Natural killer cell treated with Interleukin-12 subunit alpha and Interleukin-12 subunit beta and Interleukin-15 and Interleukin-18, amount 100 ng/mL, for 72 hours (primary cell): ENCODE measurements at regions not wholly inside any gene's neighbourhood (a gene's known extent, or its start where the extent isn't known, plus 50 kb on each side); places are given as distances from the start of the nearest gene placed in this dataset.

Source experiments
- ATAC-seq, 2 donors: fragments of 150-1000 bp; cut with Tn5 transposase in 1 of 2; sonication (Bioruptor Pico), chemical (Tn5 transposase) in 1 of 2; 2 replicates each; pipeline ENCODE4 v1.10.0; 2021
- DNase-seq: peaks from one replicate; pipeline ENCODE4 v3.0.0; 2022; ENCODE audit warnings: low spot score
- H3K27ac Mint-ChIP-seq, 2 donors: 1 replicate in 1 of 2; 2 replicates in 1 of 2; pipeline ENCODE4 v1.8.0; 2022; ENCODE audit warnings: mixed read lengths in 2 of 2, mild to moderate bottlenecking in 1 of 2, moderate library complexity in 1 of 2
- H3K27me3 Mint-ChIP-seq, 2 donors: 1 replicate in 1 of 2; 2 replicates in 1 of 2; pipeline ENCODE4 v1.8.0; 2022; ENCODE audit warnings: mixed read lengths in 2 of 2
- H3K36me3 Mint-ChIP-seq: one replicate; pipeline ENCODE4 v1.8.0; 2022; ENCODE audit warnings: mixed read lengths
- H3K4me1 Mint-ChIP-seq, 2 donors: 1 replicate in 1 of 2; 2 replicates in 1 of 2; pipeline ENCODE4 v1.8.0; 2022; ENCODE audit warnings: low read depth in 2 of 2, mixed read lengths in 2 of 2, mild to moderate bottlenecking in 1 of 2
- H3K4me3 Mint-ChIP-seq: one replicate; pipeline ENCODE4 v1.8.0; 2022; ENCODE audit warnings: mixed read lengths
- H3K9me3 Mint-ChIP-seq: 2 replicates; pipeline ENCODE4 v1.8.0; 2022; ENCODE audit warnings: mixed read lengths

GRCh38 chr12:126510630-126511029 is 1445.4 kb downstream of the AACS start:
- Mint-ChIP-seq H3K4me3 (no peak overlapping the region), H3K27me3 (no peaks in the 10 kb centered on the region), H3K27ac (no peak overlapping the region), H3K9me3 (peaks cover 11% of the 10 kb centered on the region), H3K4me1 (no peaks in the 10 kb centered on the region), H3K36me3 (peaks cover 4% of the 10 kb centered on the region)
- ATAC-seq, result no peak
- DNase-seq, result no peak

DNA sequence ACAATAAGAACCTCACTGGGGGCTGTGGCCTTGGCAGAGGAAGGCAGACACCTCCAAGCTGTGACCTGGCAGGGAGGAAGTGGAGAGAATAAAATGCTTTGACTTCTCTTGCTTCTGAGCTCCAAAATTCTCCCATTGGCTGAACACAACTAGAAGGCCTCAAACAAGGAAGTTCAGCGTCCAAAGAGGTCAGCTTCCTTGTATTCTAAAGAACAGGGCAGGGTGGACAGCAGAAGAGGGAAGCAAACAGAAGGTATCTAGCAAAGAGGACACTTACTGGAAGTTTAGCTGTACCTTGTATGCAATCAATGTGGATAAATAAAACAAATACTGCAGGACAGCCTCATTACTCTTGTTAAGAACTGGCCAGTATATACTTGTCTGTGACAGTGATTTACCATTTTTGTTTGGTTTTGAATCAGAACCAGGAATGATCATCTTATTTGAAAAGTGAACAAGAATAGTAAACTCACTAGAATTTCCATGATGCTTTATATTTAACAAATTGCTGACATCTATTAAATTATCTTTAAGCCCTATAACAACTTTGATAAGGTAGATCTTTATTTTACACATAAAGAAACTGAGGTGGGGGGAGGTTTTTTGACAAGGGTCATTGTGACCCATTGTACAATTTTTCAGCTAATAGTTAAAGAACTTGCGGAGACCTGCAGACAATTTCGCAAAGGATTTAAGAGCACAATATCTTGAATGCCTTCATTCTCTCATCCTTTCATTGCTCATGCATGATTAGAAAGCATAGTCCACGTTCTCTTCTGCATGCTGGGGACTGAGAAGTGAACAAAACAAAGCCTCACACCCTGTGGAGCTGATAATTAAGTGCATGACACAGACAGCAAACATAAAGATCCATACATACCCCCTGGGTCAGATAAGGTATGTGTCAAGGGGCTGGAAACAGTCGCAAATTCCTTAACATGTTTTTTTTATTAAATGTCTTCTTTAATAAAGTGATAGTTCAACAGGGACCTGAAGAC is 1448.0 kb downstream of the AACS start:
- ATAC-seq (no peak), DNase-seq (no peak)
- H3K27me3 Mint-ChIP-seq, result no peaks in the 10 kb centered on the region
- peaks cover 8% of the 10 kb centered on the region for H3K9me3 Mint-ChIP-seq
- no peaks in the 10 kb centered on the region for H3K4me1 Mint-ChIP-seq
- H3K4me3 Mint-ChIP-seq, result no peak overlapping the region
- H3K36me3 Mint-ChIP-seq, result no peaks in the 10 kb centered on the region
- no peak overlapping the region for H3K27ac Mint-ChIP-seq

- Mint-ChIP-seq H3K36me3 (no peaks in the 10 kb centered on the region), H3K9me3 (peaks cover 5% of the 10 kb centered on the region), H3K4me3 (no peak overlapping the region), H3K27ac (no peak overlapping the region), H3K4me1 (no peaks in the 10 kb centered on the region), H3K27me3 (no peaks in the 10 kb centered on the region)
- ATAC-seq (no peak), DNase-seq (no peak)
Observed at GRCh38 chr12:126518596-126519200, 1453.5 kb downstream of the AACS start.

GRCh38 chr12:126519833-126520232 is 1454.6 kb downstream of the AACS start:
- no peak for DNase-seq
- ATAC-seq, result no peak
- Mint-ChIP-seq H3K36me3 (no peaks in the 10 kb centered on the region), H3K9me3 (peaks cover 8% of the 10 kb centered on the region), H3K4me1 (no peaks in the 10 kb centered on the region), H3K4me3 (no peak overlapping the region), H3K27me3 (no peaks in the 10 kb centered on the region), H3K27ac (no peak overlapping the region)

DNA sequence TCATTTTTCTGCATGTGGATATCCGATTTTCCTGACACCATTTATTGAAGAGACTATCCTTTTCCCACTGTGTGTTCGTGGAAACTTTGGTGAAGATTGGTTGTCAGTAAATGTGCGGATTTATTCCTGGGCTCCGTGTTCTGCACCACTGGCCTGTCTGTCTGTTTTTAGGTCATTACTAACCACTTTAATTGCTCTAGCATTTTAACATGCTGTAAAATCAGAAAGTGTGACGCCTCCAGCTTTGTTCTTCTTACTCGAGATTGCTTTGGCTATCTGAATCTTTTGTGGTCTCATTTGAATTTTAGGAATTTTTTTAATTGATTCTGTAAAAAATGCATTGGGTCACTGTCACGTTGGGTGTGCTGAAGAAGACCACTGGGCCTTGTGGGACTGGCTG is 1458.7 kb downstream of the AACS start:
- DNase-seq, result no peak
- Mint-ChIP-seq H3K4me3 (no peak overlapping the region), H3K9me3 (peaks cover 3% of the 10 kb centered on the region), H3K4me1 (no peaks in the 10 kb centered on the region), H3K27me3 (no peaks in the 10 kb centered on the region), H3K36me3 (no peaks in the 10 kb centered on the region), H3K27ac (no peak overlapping the region)
- no peak for ATAC-seq

GRCh38 chr12:126534495-126534894 is 1469.3 kb downstream of the AACS start:
- no peaks in the 10 kb centered on the region for H3K27me3 Mint-ChIP-seq
- H3K27ac Mint-ChIP-seq, result no peak overlapping the region
- peaks cover 10% of the 10 kb centered on the region for H3K9me3 Mint-ChIP-seq
- H3K36me3 Mint-ChIP-seq, result no peaks in the 10 kb centered on the region
- no peak for ATAC-seq
- no peak overlapping the region for H3K4me3 Mint-ChIP-seq
- DNase-seq, result no peak
- no peaks in the 10 kb centered on the region for H3K4me1 Mint-ChIP-seq

GRCh38 chr12:126534942-126535341 is 1469.7 kb downstream of the AACS start:
- peaks cover 10% of the 10 kb centered on the region for H3K9me3 Mint-ChIP-seq
- no peak overlapping the region for H3K27ac Mint-ChIP-seq

DNA sequence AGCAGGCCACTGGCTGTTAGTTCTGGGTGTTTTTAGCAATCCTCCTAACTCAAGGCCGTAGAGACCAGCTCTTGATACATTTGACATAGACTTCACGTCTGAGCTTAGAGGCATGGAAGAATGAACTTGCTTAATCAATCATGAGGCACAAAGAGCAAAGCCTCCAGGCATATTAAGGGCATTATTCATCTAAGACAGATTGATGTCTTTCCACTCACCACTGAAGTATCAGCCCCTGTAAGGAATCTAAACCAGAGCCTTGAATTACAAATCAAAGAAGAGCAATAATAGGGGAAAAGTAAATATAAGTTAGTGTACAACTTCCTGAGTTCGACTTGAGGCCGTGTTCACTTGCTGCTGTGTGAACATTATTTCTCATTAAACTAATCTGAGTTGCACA is 1470.7 kb downstream of the AACS start:
- Mint-ChIP-seq H3K36me3 (no peaks in the 10 kb centered on the region), H3K4me1 (no peaks in the 10 kb centered on the region), H3K9me3 (peaks cover 10% of the 10 kb centered on the region), H3K27ac (no peak overlapping the region), H3K27me3 (no peaks in the 10 kb centered on the region), H3K4me3 (no peak overlapping the region)
- ATAC-seq, result no peak
- no peak for DNase-seq

More at GRCh38 chr12:126534942-126535341, 1469.7 kb downstream of the AACS start:
- no peak for DNase-seq
- Mint-ChIP-seq H3K27me3 (no peaks in the 10 kb centered on the region), H3K4me1 (no peaks in the 10 kb centered on the region), H3K4me3 (no peak overlapping the region), H3K36me3 (no peaks in the 10 kb centered on the region)
- ATAC-seq, result no peak

DNA sequence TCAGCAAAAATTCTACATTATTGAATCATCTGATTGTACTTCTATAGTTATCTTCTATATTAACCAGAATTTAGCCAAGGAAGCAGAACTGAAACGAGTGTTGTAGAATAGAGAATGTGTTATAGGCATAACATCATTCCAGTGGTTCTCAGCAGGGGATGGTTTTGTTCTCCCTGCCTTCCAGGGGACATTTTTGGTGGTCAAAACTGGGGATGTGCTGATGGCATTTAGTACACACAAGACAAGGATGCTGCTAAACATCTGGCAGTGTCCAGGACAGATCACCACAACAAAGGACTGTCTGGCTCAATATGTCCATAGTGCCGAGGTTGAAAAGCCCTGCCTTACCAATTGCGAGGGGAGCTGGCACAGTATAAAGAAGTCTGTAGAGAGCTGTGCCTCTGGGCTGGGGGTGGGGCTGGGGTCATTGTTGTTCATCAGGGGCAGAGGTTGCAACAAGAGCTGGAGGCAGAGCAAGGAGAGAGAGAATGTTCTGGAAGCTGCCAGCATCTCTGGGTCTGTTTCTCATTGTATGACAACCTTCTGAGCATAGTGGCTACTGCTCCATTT is 1472.8 kb downstream of the AACS start:
- Mint-ChIP-seq H3K27me3 (no peaks in the 10 kb centered on the region), H3K36me3 (no peaks in the 10 kb centered on the region), H3K27ac (no peak overlapping the region), H3K9me3 (peaks cover 10% of the 10 kb centered on the region), H3K4me3 (no peak overlapping the region), H3K4me1 (no peaks in the 10 kb centered on the region)
- ATAC-seq (no peak), DNase-seq (no peak)

- no peaks in the 10 kb centered on the region for H3K4me1 Mint-ChIP-seq
- no peak overlapping the region for H3K27ac Mint-ChIP-seq
- no peaks in the 10 kb centered on the region for H3K36me3 Mint-ChIP-seq
- H3K9me3 Mint-ChIP-seq, result peaks cover 10% of the 10 kb centered on the region
- no peaks in the 10 kb centered on the region for H3K27me3 Mint-ChIP-seq
- ATAC-seq (no peak), DNase-seq (no peak)
- H3K4me3 Mint-ChIP-seq, result no peak overlapping the region
Observed at GRCh38 chr12:126538888-126539287, 1473.7 kb downstream of the AACS start.

DNA sequence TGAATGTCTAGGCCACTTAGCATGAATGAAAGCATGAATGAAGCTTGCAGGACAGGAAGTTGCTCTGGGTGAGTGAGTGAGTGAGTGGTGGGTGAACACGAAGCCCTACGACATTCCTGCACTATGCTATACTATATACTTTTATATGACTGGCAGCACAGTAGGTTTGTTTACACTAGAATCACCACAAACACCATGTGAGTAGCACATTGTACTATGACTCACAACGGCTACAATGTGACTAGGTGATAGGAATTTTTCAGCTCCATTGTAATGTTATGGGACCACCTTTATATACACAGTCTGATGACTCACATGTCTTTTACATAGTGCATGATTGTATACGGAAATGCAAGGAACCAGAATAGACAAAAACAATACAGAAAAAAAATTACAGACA is 1480.2 kb downstream of the AACS start:
- Mint-ChIP-seq H3K9me3 (no peaks in the 10 kb centered on the region), H3K27ac (no peak overlapping the region), H3K4me1 (no peaks in the 10 kb centered on the region), H3K36me3 (no peaks in the 10 kb centered on the region), H3K27me3 (no peaks in the 10 kb centered on the region), H3K4me3 (no peak overlapping the region)
- ATAC-seq, result no peak
- no peak for DNase-seq

- no peak overlapping the region for H3K27ac Mint-ChIP-seq
- H3K4me3 Mint-ChIP-seq, result no peak overlapping the region
- ATAC-seq, result no peak
- no peaks in the 10 kb centered on the region for H3K27me3 Mint-ChIP-seq
- H3K36me3 Mint-ChIP-seq, result no peaks in the 10 kb centered on the region
- H3K9me3 Mint-ChIP-seq, result no peaks in the 10 kb centered on the region
- H3K4me1 Mint-ChIP-seq, result no peaks in the 10 kb centered on the region
- DNase-seq, result no peak
Observed at GRCh38 chr12:126547905-126548304, 1482.7 kb downstream of the AACS start.

DNA sequence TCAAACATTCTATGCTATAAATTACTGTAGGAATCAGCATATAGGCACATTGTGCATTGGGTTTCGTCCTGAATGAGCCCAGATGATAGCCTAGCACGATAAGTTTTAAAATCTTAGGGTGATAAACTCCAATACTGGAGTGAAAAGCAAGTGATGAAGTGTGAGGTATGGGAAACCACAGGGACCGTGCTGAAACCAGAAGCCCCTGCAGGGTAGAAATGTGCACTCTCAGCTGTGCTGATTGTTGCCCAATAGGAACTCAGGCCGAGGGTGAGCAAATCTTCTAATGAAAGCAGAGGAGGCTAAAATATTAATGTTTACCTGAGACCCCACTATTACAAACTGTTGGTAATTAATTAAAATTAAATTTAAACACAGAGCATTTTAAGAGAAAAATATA is 1486.6 kb downstream of the AACS start:
- Mint-ChIP-seq H3K36me3 (no peaks in the 10 kb centered on the region), H3K4me3 (no peak overlapping the region)

GRCh38 chr12:126554625-126555024 is 1489.4 kb downstream of the AACS start:
- Mint-ChIP-seq H3K4me1 (no peaks in the 10 kb centered on the region), H3K27me3 (no peaks in the 10 kb centered on the region), H3K36me3 (no peaks in the 10 kb centered on the region), H3K9me3 (no peaks in the 10 kb centered on the region), H3K27ac (no peak overlapping the region), H3K4me3 (no peak overlapping the region)
- ATAC-seq (no peak), DNase-seq (no peak)

More for the DNA sequence above, 1486.6 kb downstream of the AACS start:
- Mint-ChIP-seq H3K27ac (no peak overlapping the region), H3K27me3 (no peaks in the 10 kb centered on the region), H3K9me3 (no peaks in the 10 kb centered on the region), H3K4me1 (no peaks in the 10 kb centered on the region)
- no peak for ATAC-seq
- DNase-seq, result no peak
